Stimulated activated CD4-positive, alpha-beta T cell treated with anti-CD3 and anti-CD28 coated beads, TNF-alpha, amount 100 ng/mL, for 24 hours (primary cell): ENCODE measurements at regions not wholly inside any gene's neighbourhood (a gene's known extent, or its start where the extent isn't known, plus 50 kb on each side); places are given as distances from the start of the nearest gene placed in this dataset.
"Not testable (repeated sequence)": the region's sequence is repeated elsewhere in the genome, so short reads cannot be mapped to it uniquely, and the experiment has no call there.

Experiments
- DNase-seq, 3 experiments: peaks; one replicate each; pipeline ENCODE4 v3.0.0-alpha.2; 2020; ENCODE audit warnings: low read depth in 3 of 3

DNA sequence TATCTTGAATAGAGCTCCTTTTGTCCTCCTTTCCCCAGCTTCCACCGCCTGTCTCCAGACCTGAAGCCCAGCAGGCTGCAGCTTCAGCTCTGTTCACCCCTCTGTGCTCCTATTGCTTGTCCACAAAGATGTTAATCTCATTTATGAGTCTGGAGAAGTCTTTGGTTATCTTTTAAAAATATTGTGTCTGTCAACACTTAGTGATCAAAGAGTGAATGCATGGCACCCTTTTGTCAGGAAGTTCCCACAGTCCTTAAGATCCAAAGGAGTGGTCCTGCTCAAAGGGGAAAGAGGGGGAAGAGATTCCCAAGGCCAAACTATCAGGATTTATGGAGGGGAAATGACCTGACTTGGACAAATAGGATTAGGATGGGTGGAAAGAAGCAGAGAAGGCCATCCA is 118.9 kb downstream of the ACAA2 start:
- DNase-seq = no peak

DNA sequence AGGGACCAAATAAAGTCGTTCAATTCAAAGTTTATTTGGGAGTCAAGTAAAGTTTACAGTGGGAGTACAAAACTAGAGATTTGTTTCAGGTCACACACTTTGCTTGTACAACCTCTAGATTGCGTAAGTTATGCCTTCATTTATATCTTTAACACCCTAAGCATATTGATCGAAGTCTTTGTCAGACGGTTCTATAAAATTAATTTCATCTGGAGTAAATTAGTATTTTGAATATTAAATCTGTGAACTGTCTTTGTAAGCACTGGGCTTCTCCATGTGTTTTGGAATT is 119.7 kb downstream of the ACAA2 start:
- DNase-seq = no peak

GRCh38 chr18:49692906-49693716 is 120.2 kb downstream of the ACAA2 start:
- DNase-seq = no peak

GRCh38 chr18:49691177-49691608 is 122.1 kb downstream of the ACAA2 start:
- DNase-seq = no peak

- no peak for DNase-seq
These were observed 123.0 kb downstream of the ACAA2 start for GRCh38 chr18:49690312-49690711.

GRCh38 chr18:49685231-49685942 is 123.5 kb downstream of the LIPG start:
- no peak for DNase-seq

GRCh38 chr18:49682803-49683190 is 120.9 kb downstream of the LIPG start:
- DNase-seq = not testable (repeated sequence)

GRCh38 chr18:49682173-49682802 is 120.4 kb downstream of the LIPG start:
- no peak for DNase-seq

- no peak for DNase-seq
These were observed 119.5 kb downstream of the LIPG start for GRCh38 chr18:49681387-49681786.

DNA sequence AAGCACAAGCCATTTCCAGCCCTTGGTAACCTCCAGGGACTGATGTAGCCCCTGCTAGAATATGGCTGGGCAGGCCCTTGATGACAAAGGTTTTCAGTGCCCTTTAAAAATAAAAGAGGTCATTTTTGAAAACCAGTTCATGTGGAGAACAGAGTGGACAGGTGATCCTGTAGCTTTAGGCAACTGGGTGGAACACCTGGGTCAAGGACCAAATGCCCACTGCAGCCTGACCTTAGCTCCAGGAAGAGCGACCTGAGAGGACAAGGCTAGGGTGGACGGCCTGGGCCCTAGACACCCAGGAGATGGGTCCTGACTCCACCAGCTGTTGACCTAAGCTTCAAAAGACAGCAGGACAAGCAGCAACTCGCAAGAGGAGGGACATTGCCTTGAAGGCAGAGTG is 116.6 kb downstream of the LIPG start:
- no peak for DNase-seq

DNA sequence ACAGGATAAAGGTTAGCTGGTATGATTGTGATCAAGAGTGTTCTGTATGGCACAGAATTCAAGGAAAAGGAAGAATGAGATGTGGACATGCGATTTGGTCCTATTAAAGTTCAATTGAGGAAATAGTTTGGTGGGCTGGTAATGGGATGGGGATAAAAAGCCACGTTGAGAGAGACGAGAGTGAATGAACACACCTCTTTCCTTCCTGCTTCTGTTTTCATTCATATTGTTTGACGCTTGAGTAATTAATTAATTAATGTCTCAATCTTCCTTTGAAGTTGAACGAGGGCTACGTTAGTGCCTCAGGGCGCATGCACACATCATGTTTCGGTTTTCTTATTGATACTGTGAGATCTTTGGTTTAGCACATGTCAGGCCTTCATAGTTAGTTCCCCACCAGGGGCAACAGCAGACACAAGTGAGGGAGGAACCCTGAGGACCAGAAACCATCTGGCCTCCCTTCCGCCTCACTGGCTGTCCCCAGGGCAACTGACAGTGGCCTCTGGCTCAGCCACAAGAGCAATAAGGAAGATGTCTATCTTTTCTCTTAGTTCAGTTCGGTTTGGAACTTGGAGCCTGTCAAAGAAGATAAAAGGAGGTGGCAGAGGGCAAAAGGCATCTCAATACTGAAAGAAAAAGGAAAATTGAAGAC is 116.0 kb downstream of the LIPG start:
- no peak for DNase-seq

DNA sequence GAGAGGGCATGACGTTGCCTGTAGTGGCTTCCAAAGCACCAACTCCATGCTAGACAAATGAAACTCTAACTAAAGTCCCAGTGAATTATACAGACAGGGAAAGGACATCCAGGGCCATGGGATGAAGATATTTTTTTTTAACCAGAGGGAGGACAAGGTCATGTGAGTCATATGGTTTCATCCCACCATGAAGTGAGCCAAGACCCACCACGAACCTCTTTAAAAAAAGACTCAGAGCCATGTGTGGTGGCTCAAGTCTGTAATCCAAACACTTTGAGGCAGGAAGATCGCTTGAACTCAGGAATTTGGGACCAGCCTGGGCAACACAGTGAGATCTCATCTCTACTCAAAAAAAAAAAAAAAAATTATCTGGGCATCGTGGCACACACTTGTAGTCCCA is 115.2 kb downstream of the LIPG start:
- DNase-seq = no peak

DNA sequence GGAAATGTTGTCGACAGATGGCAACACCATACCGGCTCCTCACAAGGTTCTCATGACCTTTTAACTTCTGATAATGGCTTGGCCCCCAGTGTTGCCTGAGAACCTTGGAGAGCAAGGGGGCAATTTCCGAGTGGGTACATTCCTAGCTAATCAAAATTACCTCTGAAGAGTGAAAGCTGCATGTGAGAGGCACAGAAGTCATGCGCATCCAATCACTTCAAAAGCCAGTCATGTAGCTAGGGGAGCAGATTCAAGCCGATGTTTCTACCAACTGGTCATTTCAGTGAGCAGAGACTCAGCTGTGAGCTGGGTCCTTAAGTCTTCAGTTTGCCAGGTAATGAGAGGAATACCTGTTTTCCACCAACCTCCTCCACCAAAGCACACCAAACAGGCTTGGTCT is 111.4 kb downstream of the LIPG start:
- DNase-seq = no peak

- no peak for DNase-seq
These were observed 111.0 kb downstream of the LIPG start for GRCh38 chr18:49672853-49673252.

DNA sequence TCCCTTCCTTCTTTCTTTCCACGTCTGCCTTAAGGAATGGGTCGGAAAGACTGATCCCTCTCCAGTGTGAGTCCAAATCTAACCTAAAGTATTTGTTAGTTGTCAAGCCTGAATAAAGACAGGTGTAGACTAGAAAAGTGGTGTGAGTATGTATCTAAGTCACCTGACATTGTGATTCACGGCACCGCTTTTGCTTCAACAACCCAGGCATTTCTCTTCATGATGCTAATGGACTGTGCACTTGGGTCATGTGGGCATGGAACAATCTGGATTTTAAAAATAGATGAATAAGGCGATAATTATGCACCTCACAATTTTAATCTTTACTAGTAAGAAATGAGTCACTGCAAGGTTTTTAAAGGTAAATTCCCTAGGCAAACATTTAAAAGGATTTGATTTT is 107.5 kb downstream of the LIPG start:
- no peak for DNase-seq

- DNase-seq = no peak
These were observed 106.9 kb downstream of the LIPG start for GRCh38 chr18:49668574-49669275.

GRCh38 chr18:49667462-49667861 is 105.6 kb downstream of the LIPG start:
- DNase-seq = no peak

GRCh38 chr18:49666045-49666775 is 104.4 kb downstream of the LIPG start:
- no peak for DNase-seq

DNA sequence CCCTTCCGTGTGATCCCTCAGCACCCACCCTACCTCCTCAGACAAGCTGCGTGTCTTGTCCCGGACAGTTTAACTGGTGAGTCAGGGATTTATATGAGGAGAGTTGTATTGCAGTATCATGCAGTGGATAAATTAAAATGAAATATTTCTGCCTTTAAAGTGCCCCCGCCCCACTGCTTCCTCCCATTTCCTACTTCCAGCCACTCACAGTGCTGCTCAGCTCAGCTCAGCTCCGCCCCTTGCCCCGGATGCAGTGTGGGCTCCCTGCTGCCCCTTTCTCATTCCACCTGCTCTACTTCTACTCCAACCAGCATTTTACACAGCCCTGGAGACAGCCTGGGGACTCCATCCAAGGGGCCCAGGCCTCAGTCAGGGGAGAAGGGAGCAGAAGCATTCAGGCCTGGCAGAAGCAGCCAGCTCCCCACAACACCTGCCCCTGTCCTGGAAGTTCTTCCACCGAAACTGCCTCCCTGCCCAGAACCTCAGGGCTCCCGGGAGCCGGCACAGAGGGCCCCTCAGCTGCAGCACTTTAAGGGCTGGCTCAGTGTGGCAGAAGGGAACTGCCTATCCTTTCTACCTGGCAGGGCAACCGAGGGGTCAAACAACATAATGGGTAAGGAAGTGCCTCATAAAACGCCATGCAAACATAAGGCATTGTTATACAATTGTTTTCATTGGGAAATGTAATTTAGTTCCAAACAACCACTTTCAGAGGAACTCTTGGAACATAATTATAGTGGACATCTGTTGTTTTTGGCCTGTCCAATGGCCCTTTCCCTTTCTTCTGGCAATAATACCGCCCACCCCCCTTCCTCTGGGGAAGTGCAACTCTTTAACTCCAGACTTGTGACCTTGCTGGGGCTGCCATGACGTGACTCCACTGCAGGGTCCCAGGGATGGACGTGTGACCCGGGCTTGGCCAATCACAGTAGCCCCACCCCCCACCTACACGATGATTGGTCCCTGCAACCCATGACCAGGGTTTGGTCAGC is 102.3 kb downstream of the LIPG start:
- DNase-seq = no peak

DNA sequence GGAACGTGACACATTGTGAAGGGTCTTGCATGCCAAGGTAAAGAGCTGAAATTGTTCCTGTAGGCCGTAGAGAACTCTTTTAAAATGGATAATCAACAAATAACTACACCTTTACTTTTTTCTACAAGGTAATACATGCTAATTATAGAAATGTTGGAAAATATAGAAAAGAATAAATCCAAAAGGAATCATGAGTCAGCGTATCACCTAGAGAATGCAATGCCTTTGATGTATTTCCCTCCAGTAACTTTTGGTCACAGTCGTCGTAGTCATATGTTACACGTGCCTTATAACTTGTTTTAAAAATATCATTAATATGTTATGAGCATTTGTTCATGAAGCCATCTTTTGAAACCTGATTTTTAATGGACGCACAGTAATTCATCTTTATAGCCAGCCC is 100.6 kb downstream of the LIPG start:
- no peak for DNase-seq
